ENCODE measurements at regions not wholly inside any gene's neighbourhood (a gene's known extent, or its start where the extent isn't known, plus 50 kb on each side); places are given as distances from the start of the nearest gene placed in this dataset.

DNA sequence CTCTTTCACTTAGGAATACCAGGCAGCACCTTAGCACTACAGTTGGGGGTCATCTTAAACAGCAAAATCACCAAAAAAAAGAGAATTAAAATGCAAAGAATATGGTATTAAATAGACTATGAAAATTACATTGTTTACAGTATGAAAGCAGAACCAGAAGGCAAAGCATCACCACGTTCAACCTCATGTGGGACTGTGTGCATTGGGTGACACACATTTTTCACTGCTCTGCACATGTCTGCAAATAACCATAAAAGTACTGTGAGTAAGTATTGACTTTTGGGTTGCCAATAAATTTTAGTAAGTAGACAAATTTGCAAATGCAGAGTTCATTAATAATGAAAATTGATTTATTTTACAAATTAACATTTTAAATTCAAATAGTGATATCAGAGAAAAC is 232.1 kb upstream of the ZWINT start:
- no peak for DNase-seq
- Mint-ChIP-seq H3K9me3 (peaks cover 4% of the 10 kb centered on the region), H3K36me3 (ENCODE audit: low read depth) (no peaks in the 10 kb centered on the region), H3K27me3 (no peaks in the 10 kb centered on the region), H3K27ac (no peak overlapping the region), H3K4me3 (no peak overlapping the region), H3K4me1 (no peaks in the 10 kb centered on the region)
- intact Hi-C loops (cut with micrococcal nuclease) = no loop called here

DNA sequence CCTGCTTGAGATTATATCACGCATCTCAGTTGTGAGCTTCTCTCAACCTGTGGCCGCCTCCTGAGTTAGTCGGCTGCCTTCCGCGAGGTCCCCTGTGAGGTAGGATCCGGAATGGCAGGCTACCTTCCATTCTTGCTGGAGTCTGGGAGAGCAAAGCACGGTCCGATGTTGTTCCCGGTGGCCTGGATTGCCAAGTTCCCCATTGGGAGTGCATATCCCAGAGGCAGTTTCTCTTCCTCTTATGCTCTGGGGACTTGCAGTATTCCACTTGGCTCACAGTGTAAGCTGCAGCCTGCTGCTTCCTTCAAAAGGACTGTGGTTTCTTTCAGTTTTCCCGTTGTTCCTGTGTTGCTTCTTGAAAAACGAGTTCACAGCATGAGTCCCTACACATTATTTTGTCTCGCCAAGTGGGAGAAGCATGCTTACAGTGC is 225.4 kb upstream of the ZWINT start:
- intact Hi-C loops (cut with micrococcal nuclease) = no loop called here
- no peak overlapping the region for H3K27ac Mint-ChIP-seq
- H3K4me3 Mint-ChIP-seq = no peak overlapping the region
- no peaks in the 10 kb centered on the region for H3K9me3 Mint-ChIP-seq
- no peaks in the 10 kb centered on the region for H3K36me3 Mint-ChIP-seq (ENCODE audit: low read depth)
- DNase-seq = no peak
- H3K27me3 Mint-ChIP-seq = no peaks in the 10 kb centered on the region
- no peaks in the 10 kb centered on the region for H3K4me1 Mint-ChIP-seq

DNA sequence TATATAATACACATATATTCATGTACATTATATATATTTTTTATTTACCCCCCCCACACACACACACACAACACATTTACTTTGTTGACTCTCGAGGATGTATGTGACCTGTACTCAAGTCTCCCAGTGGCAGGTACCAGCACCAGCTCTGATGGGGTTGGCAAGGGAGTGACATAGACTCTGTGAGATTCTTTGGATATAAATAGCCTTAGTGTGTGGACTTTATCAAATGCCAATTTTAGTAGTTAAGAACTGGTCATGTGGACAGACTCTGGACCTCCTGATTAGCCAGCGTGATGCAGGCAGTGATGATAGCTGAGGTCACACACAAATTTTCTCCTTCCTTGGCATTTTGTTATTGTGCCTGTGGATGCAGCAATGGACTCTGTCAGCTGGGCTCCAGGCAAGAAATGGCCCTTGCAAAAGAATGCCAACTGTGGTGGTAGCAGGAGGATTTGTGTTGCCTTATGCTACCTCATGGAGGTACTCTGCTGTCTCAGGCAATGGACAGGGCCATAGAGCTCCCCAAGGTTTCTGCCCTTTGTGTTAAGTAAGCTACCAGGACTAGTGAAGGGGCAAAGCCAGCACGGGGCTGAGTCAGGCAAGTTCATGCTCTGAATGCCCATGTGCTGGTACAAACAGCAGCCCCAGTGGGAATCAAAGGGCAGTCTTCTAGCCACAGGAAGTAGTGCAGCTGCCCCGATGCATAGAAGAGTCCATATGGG is 224.6 kb upstream of the ZWINT start:
- intact Hi-C loops (cut with micrococcal nuclease) = no loop called here

GRCh38 chr10:56583316-56583715 is 222.3 kb upstream of the ZWINT start:
- intact Hi-C loops (cut with micrococcal nuclease) = no loop called here
- H3K27me3 Mint-ChIP-seq = no peaks in the 10 kb centered on the region
- H3K4me1 Mint-ChIP-seq = no peaks in the 10 kb centered on the region
- no peak overlapping the region for H3K4me3 Mint-ChIP-seq
- no peak overlapping the region for H3K27ac Mint-ChIP-seq
- H3K9me3 Mint-ChIP-seq = no peaks in the 10 kb centered on the region
- no peaks in the 10 kb centered on the region for H3K36me3 Mint-ChIP-seq (ENCODE audit: low read depth)
- DNase-seq = no peak

More for the DNA sequence above, 224.6 kb upstream of the ZWINT start:
- no peaks in the 10 kb centered on the region for H3K36me3 Mint-ChIP-seq (ENCODE audit: low read depth)
- H3K9me3 Mint-ChIP-seq = no peaks in the 10 kb centered on the region
- H3K4me1 Mint-ChIP-seq = no peaks in the 10 kb centered on the region
- no peak overlapping the region for H3K4me3 Mint-ChIP-seq
- H3K27me3 Mint-ChIP-seq = no peaks in the 10 kb centered on the region
- DNase-seq = no peak
- no peak overlapping the region for H3K27ac Mint-ChIP-seq

- intact Hi-C loops (cut with micrococcal nuclease) = no loop called here
- Mint-ChIP-seq H3K27me3 (no peaks in the 10 kb centered on the region), H3K36me3 (ENCODE audit: low read depth) (no peaks in the 10 kb centered on the region), H3K4me1 (no peaks in the 10 kb centered on the region), H3K4me3 (no peak overlapping the region), H3K9me3 (no peaks in the 10 kb centered on the region), H3K27ac (no peak overlapping the region)
- DNase-seq = no peak
Measured at GRCh38 chr10:56567580-56567979, 206.5 kb upstream of the ZWINT start.

GRCh38 chr10:56561336-56561735 is 200.3 kb upstream of the ZWINT start:
- Mint-ChIP-seq H3K4me3 (no peak overlapping the region), H3K9me3 (peaks cover 4% of the 10 kb centered on the region), H3K27me3 (no peaks in the 10 kb centered on the region), H3K27ac (no peak overlapping the region), H3K36me3 (ENCODE audit: low read depth) (no peaks in the 10 kb centered on the region), H3K4me1 (no peaks in the 10 kb centered on the region)
- no peak for DNase-seq
- intact Hi-C loops (cut with micrococcal nuclease) = no loop called here

GRCh38 chr10:56551037-56551436 is 190.0 kb upstream of the ZWINT start:
- no peaks in the 10 kb centered on the region for H3K27me3 Mint-ChIP-seq
- no peak overlapping the region for H3K4me3 Mint-ChIP-seq
- intact Hi-C loops (cut with micrococcal nuclease) = no loop called here
- DNase-seq = no peak
- peaks cover 6% of the 10 kb centered on the region for H3K9me3 Mint-ChIP-seq
- no peak overlapping the region for H3K27ac Mint-ChIP-seq
- H3K4me1 Mint-ChIP-seq = no peaks in the 10 kb centered on the region
- no peaks in the 10 kb centered on the region for H3K36me3 Mint-ChIP-seq (ENCODE audit: low read depth)

DNA sequence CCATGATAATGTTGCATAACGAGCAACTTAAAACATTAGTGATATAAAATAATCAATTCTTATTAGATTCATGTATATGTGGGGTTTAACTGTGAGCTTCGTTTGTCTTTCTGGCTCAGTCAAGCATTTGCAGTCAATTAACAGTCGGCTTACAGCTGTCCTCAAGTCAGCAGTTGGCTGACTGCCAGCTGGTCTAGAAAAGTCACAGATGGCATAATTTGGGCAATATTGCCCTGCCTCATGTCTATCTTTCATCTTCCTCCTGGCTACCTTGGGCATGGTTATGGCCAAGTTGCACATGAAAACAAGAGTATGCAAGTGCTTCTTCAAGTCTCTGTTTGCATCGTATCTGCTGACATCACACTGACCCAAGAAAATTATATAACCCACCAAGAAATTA is 186.1 kb upstream of the ZWINT start:
- peaks cover 6% of the 10 kb centered on the region for H3K9me3 Mint-ChIP-seq
- H3K27me3 Mint-ChIP-seq = no peaks in the 10 kb centered on the region
- intact Hi-C loops (cut with micrococcal nuclease) = no loop called here
- H3K27ac Mint-ChIP-seq = no peak overlapping the region
- DNase-seq = no peak
- no peaks in the 10 kb centered on the region for H3K4me1 Mint-ChIP-seq
- no peak overlapping the region for H3K4me3 Mint-ChIP-seq
- H3K36me3 Mint-ChIP-seq (ENCODE audit: low read depth) = no peaks in the 10 kb centered on the region

GRCh38 chr10:56537984-56538383 is 176.9 kb upstream of the ZWINT start:
- DNase-seq = no peak

DNA sequence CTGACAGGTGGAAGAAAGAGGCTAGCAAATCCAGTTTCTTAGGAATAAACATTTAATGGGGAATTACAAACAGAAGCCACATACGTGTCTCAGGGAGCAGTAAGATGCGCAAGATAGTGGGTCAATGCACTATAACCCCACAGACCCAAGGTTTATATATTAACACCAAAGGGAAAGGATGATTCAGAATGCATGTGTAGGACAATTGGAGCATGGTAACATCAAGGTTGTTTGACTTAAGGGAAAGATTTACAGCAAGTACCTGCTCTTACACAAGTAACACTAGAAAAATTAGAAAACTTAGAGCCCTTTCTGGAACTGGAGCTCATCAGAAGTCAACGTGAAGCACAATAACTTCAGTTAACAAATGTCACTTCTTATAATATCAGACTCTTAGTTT is 161.1 kb upstream of the ZWINT start:
- Mint-ChIP-seq H3K4me1 (no peaks in the 10 kb centered on the region), H3K27ac (no peak overlapping the region), H3K36me3 (ENCODE audit: low read depth) (no peaks in the 10 kb centered on the region), H3K4me3 (no peak overlapping the region), H3K9me3 (no peaks in the 10 kb centered on the region), H3K27me3 (no peaks in the 10 kb centered on the region)
- intact Hi-C loops (cut with micrococcal nuclease) = no loop called here
- DNase-seq = no peak

More at GRCh38 chr10:56537984-56538383, 176.9 kb upstream of the ZWINT start:
- H3K36me3 Mint-ChIP-seq (ENCODE audit: low read depth) = no peaks in the 10 kb centered on the region
- intact Hi-C loops (cut with micrococcal nuclease) = no loop called here
- no peaks in the 10 kb centered on the region for H3K9me3 Mint-ChIP-seq
- no peak overlapping the region for H3K27ac Mint-ChIP-seq
- H3K27me3 Mint-ChIP-seq = no peaks in the 10 kb centered on the region
- H3K4me1 Mint-ChIP-seq = no peaks in the 10 kb centered on the region
- H3K4me3 Mint-ChIP-seq = no peak overlapping the region

- H3K27ac Mint-ChIP-seq = no peak overlapping the region
- H3K36me3 Mint-ChIP-seq (ENCODE audit: low read depth) = no peaks in the 10 kb centered on the region
- H3K4me3 Mint-ChIP-seq = no peak overlapping the region
- H3K4me1 Mint-ChIP-seq = no peaks in the 10 kb centered on the region
- H3K9me3 Mint-ChIP-seq = no peaks in the 10 kb centered on the region
- no peak for DNase-seq
- intact Hi-C loops (cut with micrococcal nuclease) = no loop called here
- H3K27me3 Mint-ChIP-seq = no peaks in the 10 kb centered on the region
Measured at GRCh38 chr10:56508562-56508961, 147.5 kb upstream of the ZWINT start.

DNA sequence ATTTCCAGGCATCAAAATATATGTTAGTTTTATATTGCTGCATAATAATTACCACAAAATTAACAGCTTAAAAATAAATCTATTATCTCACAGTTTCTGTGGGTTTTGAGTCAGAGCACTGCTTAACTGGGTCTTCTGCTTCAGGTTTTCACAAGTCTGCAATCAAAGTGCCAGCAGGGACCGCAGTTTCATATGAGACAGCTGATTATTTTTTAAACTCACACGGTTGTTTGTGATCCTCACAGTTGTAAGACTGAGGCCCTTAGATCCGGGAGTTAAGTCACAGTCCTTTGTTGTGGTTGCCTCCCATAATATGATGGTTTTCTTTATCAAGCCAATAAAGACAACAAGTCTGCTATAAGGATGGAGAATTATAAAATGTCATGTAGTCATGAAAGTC is 146.0 kb upstream of the ZWINT start:
- intact Hi-C loops (cut with micrococcal nuclease) = no loop called here
- Mint-ChIP-seq H3K36me3 (ENCODE audit: low read depth) (no peaks in the 10 kb centered on the region), H3K4me1 (no peaks in the 10 kb centered on the region), H3K27ac (no peak overlapping the region), H3K27me3 (no peaks in the 10 kb centered on the region), H3K4me3 (no peak overlapping the region), H3K9me3 (no peaks in the 10 kb centered on the region)
- DNase-seq = no peak

DNA sequence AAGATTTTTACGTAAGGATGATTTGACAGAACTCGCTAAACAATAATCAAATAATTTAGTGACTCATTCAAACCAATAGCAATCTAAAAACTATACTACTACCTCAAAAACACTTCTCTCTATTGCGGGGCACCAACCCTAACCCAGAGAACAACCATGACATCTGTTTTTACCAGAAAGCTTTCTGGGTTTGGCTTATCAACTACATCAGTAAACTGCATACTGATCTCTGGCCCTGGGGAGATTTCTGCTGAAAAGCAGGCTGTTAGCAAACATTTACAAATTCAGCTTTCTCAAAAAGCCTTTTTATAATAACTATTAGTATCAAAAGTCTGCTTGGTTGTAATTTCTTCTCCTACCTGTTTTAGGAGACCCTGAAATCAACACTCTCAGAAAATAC is 144.5 kb upstream of the ZWINT start:
- Mint-ChIP-seq H3K4me3 (no peak overlapping the region), H3K36me3 (ENCODE audit: low read depth) (no peaks in the 10 kb centered on the region), H3K9me3 (no peaks in the 10 kb centered on the region), H3K27ac (no peak overlapping the region), H3K4me1 (no peaks in the 10 kb centered on the region), H3K27me3 (no peaks in the 10 kb centered on the region)
- no peak for DNase-seq
- intact Hi-C loops (cut with micrococcal nuclease) = no loop called here

- H3K4me1 Mint-ChIP-seq = no peaks in the 10 kb centered on the region
- no peaks in the 10 kb centered on the region for H3K9me3 Mint-ChIP-seq
- no peaks in the 10 kb centered on the region for H3K36me3 Mint-ChIP-seq (ENCODE audit: low read depth)
- no peak overlapping the region for H3K27ac Mint-ChIP-seq
- DNase-seq = no peak
- H3K4me3 Mint-ChIP-seq = no peak overlapping the region
- intact Hi-C loops (cut with micrococcal nuclease) = no loop called here
- no peaks in the 10 kb centered on the region for H3K27me3 Mint-ChIP-seq
Measured at GRCh38 chr10:56496186-56496486, 135.1 kb upstream of the ZWINT start.

DNA sequence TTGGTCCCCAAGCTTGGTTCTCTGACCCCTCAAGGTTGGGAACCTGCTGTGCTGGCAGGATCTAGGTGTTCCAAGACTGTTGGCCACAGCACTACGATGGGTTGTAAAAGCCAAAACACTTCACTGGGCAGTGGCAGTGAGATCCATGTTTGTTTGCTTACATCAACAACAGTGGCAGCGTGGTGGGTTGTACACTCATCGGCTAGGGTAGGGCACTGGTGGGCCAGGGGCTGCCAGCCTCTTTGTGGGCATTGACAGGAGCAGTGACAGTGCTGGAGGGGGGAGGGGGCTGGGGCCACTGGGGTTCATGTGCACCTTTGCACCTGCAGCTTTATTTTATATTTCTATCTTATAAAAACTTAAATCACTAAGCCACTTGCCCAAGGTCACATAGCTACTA is 126.7 kb upstream of the ZWINT start:
- Mint-ChIP-seq H3K4me3 (no peak overlapping the region), H3K4me1 (no peaks in the 10 kb centered on the region), H3K27ac (no peak overlapping the region), H3K27me3 (no peaks in the 10 kb centered on the region), H3K9me3 (no peaks in the 10 kb centered on the region), H3K36me3 (ENCODE audit: low read depth) (no peaks in the 10 kb centered on the region)
- DNase-seq = no peak
- intact Hi-C loops (cut with micrococcal nuclease) = no loop called here
